ENCODE measurements at regions not wholly inside any gene's neighbourhood (a gene's known extent, or its start where the extent isn't known, plus 50 kb on each side); places are given as distances from the start of the nearest gene placed in this dataset.

DNA sequence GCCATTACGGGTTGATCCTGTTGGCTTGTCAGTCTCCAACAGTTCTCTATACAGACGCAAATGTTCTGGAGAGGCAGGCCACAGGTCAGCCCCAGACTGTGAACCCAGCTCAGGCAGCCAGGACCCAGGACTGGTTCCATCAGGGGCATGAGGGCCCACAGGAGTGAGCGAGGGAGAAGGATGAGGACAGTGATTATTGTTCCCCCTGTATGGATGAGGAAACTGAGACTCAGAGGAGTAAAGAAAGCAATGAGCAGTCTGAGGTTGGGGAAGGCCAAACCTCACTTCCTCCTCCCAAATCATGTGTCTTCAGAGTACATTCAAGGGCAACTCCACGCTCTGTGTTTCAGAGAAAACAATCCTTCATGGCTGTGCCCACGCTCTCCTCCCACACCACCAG is 121.9 kb downstream of the RPLP1 start:
- no peaks in the 10 kb centered on the region for H3K36me3 ChIP-seq
- no peaks in the 10 kb centered on the region for H3K9me3 ChIP-seq
- H3K4me1 ChIP-seq: peaks cover 6 to 11% of the 10 kb centered on the region in 2 donors
- DNase-seq: no peak
- no peak overlapping the region for H3K27ac ChIP-seq
- H3K27me3 ChIP-seq: no peaks in the 10 kb centered on the region
- WGBS, 2 donors: 86 to 99% methylated on average over 5 of the region's 5 CpGs
- intact Hi-C loops (cut with DNase I): loop anchor here (10.0 kb wide), 1 partner anchor 150 kb away; no protein-coding TSS in a partner anchor
- TF ChIP-seq, protein P1, sequence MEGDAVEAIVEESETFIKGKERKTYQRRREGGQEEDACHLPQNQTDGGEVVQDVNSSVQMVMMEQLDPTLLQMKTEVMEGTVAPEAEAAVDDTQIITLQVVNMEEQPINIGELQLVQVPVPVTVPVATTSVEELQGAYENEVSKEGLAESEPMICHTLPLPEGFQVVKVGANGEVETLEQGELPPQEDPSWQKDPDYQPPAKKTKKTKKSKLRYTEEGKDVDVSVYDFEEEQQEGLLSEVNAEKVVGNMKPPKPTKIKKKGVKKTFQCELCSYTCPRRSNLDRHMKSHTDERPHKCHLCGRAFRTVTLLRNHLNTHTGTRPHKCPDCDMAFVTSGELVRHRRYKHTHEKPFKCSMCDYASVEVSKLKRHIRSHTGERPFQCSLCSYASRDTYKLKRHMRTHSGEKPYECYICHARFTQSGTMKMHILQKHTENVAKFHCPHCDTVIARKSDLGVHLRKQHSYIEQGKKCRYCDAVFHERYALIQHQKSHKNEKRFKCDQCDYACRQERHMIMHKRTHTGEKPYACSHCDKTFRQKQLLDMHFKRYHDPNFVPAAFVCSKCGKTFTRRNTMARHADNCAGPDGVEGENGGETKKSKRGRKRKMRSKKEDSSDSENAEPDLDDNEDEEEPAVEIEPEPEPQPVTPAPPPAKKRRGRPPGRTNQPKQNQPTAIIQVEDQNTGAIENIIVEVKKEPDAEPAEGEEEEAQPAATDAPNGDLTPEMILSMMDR (IDR thresholded peaks at IDR 0.05): no peak
- no peak for TF ChIP-seq POLR2A (IDR thresholded peaks at IDR 0.05)
- no peak overlapping the region for H3K4me3 ChIP-seq (replicated peaks in 1 of 3)

DNA sequence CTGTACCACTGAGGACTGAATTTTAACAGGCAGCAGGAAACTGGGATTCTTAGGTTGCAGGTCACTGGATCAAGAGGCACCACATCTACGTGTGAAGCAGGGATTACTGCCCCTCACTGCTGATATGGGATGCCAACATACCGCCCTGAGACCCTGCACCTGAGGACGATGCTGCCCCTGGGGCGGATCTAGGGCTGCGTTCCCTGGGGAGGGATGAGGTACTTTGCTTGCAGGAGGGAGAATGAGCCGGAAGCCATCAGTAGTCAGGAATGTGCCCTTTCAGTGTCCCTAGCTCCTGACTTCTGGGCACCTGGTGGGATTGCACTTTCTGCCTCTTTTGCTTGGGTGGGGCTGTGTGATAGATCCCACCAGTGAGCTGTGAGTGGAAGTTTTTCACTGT is 122.8 kb downstream of the RPLP1 start:
- 91 to 93% methylated on average over 4 of the region's 6 CpGs for WGBS, 2 donors
- no peaks in the 10 kb centered on the region for H3K27me3 ChIP-seq
- TF ChIP-seq, protein P1 (IDR thresholded peaks at IDR 0.05): no peak
- no peak for TF ChIP-seq POLR2A (IDR thresholded peaks at IDR 0.05)
- H3K9me3 ChIP-seq: no peaks in the 10 kb centered on the region
- H3K27ac ChIP-seq: no peak overlapping the region
- no peak for DNase-seq
- H3K4me1 ChIP-seq: peaks cover 6 to 11% of the 10 kb centered on the region in 2 donors
- H3K4me3 ChIP-seq (replicated peaks in 1 of 3): no peak overlapping the region
- intact Hi-C loops (cut with DNase I): loop anchor here (10.0 kb wide), 1 partner anchor 149 kb away; no protein-coding TSS in a partner anchor
- H3K36me3 ChIP-seq: no peaks in the 10 kb centered on the region

DNA sequence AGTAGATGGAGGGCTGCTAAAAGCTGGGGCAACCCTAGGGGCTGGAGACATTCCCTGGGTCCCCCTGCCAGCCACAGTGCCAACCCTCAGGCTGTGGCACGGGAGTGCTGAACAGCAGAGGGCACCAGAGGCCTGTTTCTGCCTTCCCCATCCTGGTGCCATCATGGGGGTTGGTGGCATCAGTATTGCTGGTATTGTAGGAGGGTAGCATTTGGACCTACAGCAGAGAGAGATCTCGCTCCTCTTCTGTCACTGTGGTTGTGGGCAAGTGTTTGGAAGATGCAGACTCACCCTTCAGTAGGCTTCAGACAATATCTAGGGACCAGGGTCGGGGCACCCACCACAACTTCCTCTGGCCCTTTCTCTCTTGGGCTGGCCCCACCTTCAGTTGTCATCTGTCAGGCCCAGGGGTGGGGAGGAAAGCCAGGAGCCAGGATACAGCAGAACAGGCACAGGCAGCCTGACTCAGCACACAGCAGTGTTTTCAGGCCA is 123.5 kb downstream of the RPLP1 start:
- peak; percentile 65 to 71 for DNase-seq
- no peaks in the 10 kb centered on the region for H3K36me3 ChIP-seq
- H3K27ac ChIP-seq: no peak overlapping the region
- H3K27me3 ChIP-seq: no peaks in the 10 kb centered on the region
- no peak for TF ChIP-seq POLR2A (IDR thresholded peaks at IDR 0.05)
- TF ChIP-seq, protein P1 (IDR thresholded peaks at IDR 0.05): peak; percentile 41 to 92 (median 70)
- no peak overlapping the region for H3K4me3 ChIP-seq (replicated peaks in 1 of 3)
- 71 to 76% methylated on average over 2 to 3 of the region's 3 CpGs for WGBS, 2 donors
- H3K4me1 ChIP-seq: peaks cover 6 to 11% of the 10 kb centered on the region in 2 donors
- H3K9me3 ChIP-seq: no peaks in the 10 kb centered on the region
- intact Hi-C loops (cut with DNase I): loop anchor here (10.0 kb wide), 1 partner anchor 149 kb away; no protein-coding TSS in a partner anchor

DNA sequence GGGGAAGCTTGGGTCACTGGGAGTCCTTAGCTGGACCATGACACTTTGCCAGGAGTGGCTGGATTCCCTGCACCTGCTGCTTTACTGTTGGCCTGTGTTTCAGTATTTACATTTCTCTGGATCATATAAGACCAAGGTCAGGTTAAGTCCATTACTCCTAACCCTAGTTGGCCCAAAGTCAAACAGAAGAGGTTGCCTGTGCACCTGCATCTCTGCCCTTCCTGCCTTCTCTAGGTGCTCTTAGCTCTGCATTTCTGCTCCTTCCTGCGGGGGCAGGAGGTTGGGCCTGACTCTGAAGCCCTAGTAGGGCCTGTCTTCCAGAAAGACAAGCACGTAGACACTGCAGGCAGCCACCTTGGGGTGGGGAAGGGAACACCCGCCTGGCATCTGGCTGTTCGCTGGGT is 124.3 kb downstream of the RPLP1 start:
- H3K36me3 ChIP-seq: no peaks in the 10 kb centered on the region
- peaks cover 6 to 11% of the 10 kb centered on the region in 2 donors for H3K4me1 ChIP-seq
- H3K27ac ChIP-seq: no peak overlapping the region
- H3K27me3 ChIP-seq: no peaks in the 10 kb centered on the region
- intact Hi-C loops (cut with DNase I): loop anchor here (10.0 kb wide), 1 partner anchor 148 kb away; no protein-coding TSS in a partner anchor
- no peak overlapping the region for H3K4me3 ChIP-seq (replicated peaks in 1 of 3)
- H3K9me3 ChIP-seq: no peaks in the 10 kb centered on the region
- no peak for DNase-seq
- WGBS, 2 donors: 78 to 100% methylated on average over 3 to 4 of the region's 4 CpGs
- no peak for TF ChIP-seq POLR2A (IDR thresholded peaks at IDR 0.05)
- TF ChIP-seq, protein P1 (IDR thresholded peaks at IDR 0.05): no peak

DNA sequence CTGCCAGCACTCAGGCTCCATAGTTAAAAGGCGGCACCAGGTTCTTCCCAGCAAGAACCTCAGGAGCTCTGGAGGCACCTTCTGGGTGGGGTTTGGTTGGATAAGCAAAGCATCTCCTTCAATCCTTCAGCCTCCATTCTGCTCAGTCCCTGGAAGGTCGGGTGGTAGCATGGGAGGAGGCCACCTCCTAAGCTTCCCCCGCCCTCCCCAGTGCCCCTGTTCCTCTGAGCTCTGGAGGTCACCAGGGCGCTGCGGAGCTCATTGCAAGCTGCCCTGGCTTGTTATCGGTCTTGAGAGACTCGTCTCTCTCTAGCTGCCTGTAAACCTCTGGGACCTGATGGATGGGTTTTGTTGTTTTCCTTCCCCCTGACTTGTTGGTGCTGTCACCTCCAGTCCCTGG is 124.8 kb downstream of the RPLP1 start:
- Histone ChIP-seq H3K27ac (no peak overlapping the region), H3K9me3 (no peaks in the 10 kb centered on the region), H3K4me1 (peaks cover 6 to 11% of the 10 kb centered on the region in 2 donors), H3K4me3 (replicated peaks in 1 of 3) (no peak overlapping the region), H3K36me3 (no peaks in the 10 kb centered on the region), H3K27me3 (no peaks in the 10 kb centered on the region)
- no peak for TF ChIP-seq POLR2A (IDR thresholded peaks at IDR 0.05)
- TF ChIP-seq, protein P1 (IDR thresholded peaks at IDR 0.05): no peak
- DNase-seq: no peak
- intact Hi-C loops (cut with DNase I): loop anchor here (10.0 kb wide), 1 partner anchor 147 kb away; no protein-coding TSS in a partner anchor
- 94 to 95% methylated on average over 7 of the region's 7 CpGs for WGBS, 2 donors

Measured in thyroid gland (tissue), 4 donors.